Stimulated activated naive B cell treated with anti-CD40 and anti-IgM and Interleukin-4, amounts not matched to agents 10 μg/mL and 1 μg/mL and 100 μg/mL, for 72 hours (primary cell): ENCODE measurements at regions not wholly inside any gene's neighbourhood (a gene's known extent, or its start where the extent isn't known, plus 50 kb on each side); places are given as distances from the start of the nearest gene placed in this dataset.
A peak's percentile ranks its signal among the peaks of the same experiment; 100 is the strongest.
"Not testable (repeated sequence)": the region's sequence is repeated elsewhere in the genome, so short reads cannot be mapped to it uniquely, and the experiment has no call there.

Source experiments
- ATAC-seq, 2 donors: fragments of 150-1000 bp; cut with Tn5 transposase; replicated peaks; 2 replicates each; pipeline ENCODE4 v1.10.0; 2021; ENCODE audit warnings: moderate library complexity in 1 of 2
- DNase-seq: peaks from one replicate; pipeline ENCODE4 v3.0.0; 2021
- H3K27ac Mint-ChIP-seq: one replicate; pipeline ENCODE4 v1.8.0; 2022; ENCODE audit warnings: mild to moderate bottlenecking, mixed read lengths
- H3K27me3 Mint-ChIP-seq, 2 donors: one replicate each; pipeline ENCODE4 v1.8.0; 2022; ENCODE audit warnings: mixed read lengths in 2 of 2
- H3K36me3 Mint-ChIP-seq, 2 donors: one replicate each; pipeline ENCODE4 v1.8.0; 2022; ENCODE audit warnings: mixed read lengths in 2 of 2, mild to moderate bottlenecking in 1 of 2
- H3K4me1 Mint-ChIP-seq, 2 donors: one replicate each; pipeline ENCODE4 v1.8.0; 2022; ENCODE audit warnings: mixed read lengths in 2 of 2, mild to moderate bottlenecking in 1 of 2
- H3K4me3 Mint-ChIP-seq, 2 donors: one replicate each; pipeline ENCODE4 v1.8.0; 2022; ENCODE audit warnings: mild to moderate bottlenecking in 2 of 2, mixed read lengths in 2 of 2, moderate library complexity in 1 of 2
- H3K9me3 Mint-ChIP-seq, 2 donors: one replicate each; pipeline ENCODE4 v1.8.0; 2022; ENCODE audit warnings: mixed read lengths in 2 of 2, mild to moderate bottlenecking in 1 of 2

- peaks cover 0 to 2% of the 10 kb centered on the region in 2 donors for H3K9me3 Mint-ChIP-seq
- H3K27me3 Mint-ChIP-seq, result peaks cover 0 to 6% of the 10 kb centered on the region in 2 donors
- peak overlapping the region; percentile 31 for H3K27ac Mint-ChIP-seq
- peaks cover 6 to 10% of the 10 kb centered on the region in 2 donors for H3K4me1 Mint-ChIP-seq
- DNase-seq (peak; percentile 61), ATAC-seq (peak; percentile 98)
- H3K4me3 Mint-ChIP-seq, result peak overlapping the region; percentile 82 to 89
- H3K36me3 Mint-ChIP-seq, result no peaks in the 10 kb centered on the region
Observed at GRCh38 chr6:100228834-100229441, 234.9 kb upstream of the MCHR2 start.

GRCh38 chr6:100228437-100228833 is 234.4 kb upstream of the MCHR2 start:
- peak in 1 of 2 donors; percentile 19 for ATAC-seq
- H3K36me3 Mint-ChIP-seq, result no peaks in the 10 kb centered on the region
- no peak for DNase-seq
- peaks cover 0 to 6% of the 10 kb centered on the region in 2 donors for H3K27me3 Mint-ChIP-seq
- peaks cover 6 to 10% of the 10 kb centered on the region in 2 donors for H3K4me1 Mint-ChIP-seq
- H3K4me3 Mint-ChIP-seq, result peak overlapping the region; percentile 82 to 89
- no peak overlapping the region for H3K27ac Mint-ChIP-seq
- H3K9me3 Mint-ChIP-seq, result peaks cover 0 to 2% of the 10 kb centered on the region in 2 donors

GRCh38 chr6:100226811-100227210 is 232.8 kb upstream of the MCHR2 start:
- Mint-ChIP-seq H3K4me3 (no peak overlapping the region), H3K9me3 (peaks cover 2 to 3% of the 10 kb centered on the region in 2 donors), H3K27me3 (peaks cover 0 to 8% of the 10 kb centered on the region in 2 donors), H3K36me3 (no peaks in the 10 kb centered on the region), H3K27ac (no peak overlapping the region), H3K4me1 (peaks cover 6 to 10% of the 10 kb centered on the region in 2 donors)
- no peak for DNase-seq
- no peak for ATAC-seq

GRCh38 chr6:100223952-100224351 is 229.9 kb upstream of the MCHR2 start:
- H3K4me3 Mint-ChIP-seq, H3K9me3 Mint-ChIP-seq, H3K27ac Mint-ChIP-seq, ATAC-seq, H3K4me1 Mint-ChIP-seq, DNase-seq, H3K36me3 Mint-ChIP-seq, H3K27me3 Mint-ChIP-seq: not testable (repeated sequence)

- no peaks in the 10 kb centered on the region for H3K4me1 Mint-ChIP-seq
- H3K36me3 Mint-ChIP-seq, result no peaks in the 10 kb centered on the region
- no peak overlapping the region for H3K4me3 Mint-ChIP-seq
- H3K27me3 Mint-ChIP-seq, result peaks cover 3 to 6% of the 10 kb centered on the region in 2 donors
- no peak for DNase-seq
- H3K27ac Mint-ChIP-seq, result no peak overlapping the region
- ATAC-seq, result no peak
- H3K9me3 Mint-ChIP-seq, result peaks cover 2 to 3% of the 10 kb centered on the region in 2 donors
Observed at GRCh38 chr6:100220543-100220942, 226.5 kb upstream of the MCHR2 start.

GRCh38 chr6:100217225-100218012 is 223.4 kb upstream of the MCHR2 start:
- Mint-ChIP-seq H3K4me1 (no peaks in the 10 kb centered on the region), H3K36me3 (no peaks in the 10 kb centered on the region), H3K9me3 (peaks cover 0 to 3% of the 10 kb centered on the region in 2 donors), H3K27ac (no peak overlapping the region), H3K27me3 (peaks cover 3 to 11% of the 10 kb centered on the region in 2 donors), H3K4me3 (no peak overlapping the region)
- ATAC-seq, result no peak
- DNase-seq, result no peak

GRCh38 chr6:100216760-100217159 is 222.7 kb upstream of the MCHR2 start:
- DNase-seq, result no peak
- no peaks in the 10 kb centered on the region for H3K36me3 Mint-ChIP-seq
- H3K4me1 Mint-ChIP-seq, result no peaks in the 10 kb centered on the region
- H3K4me3 Mint-ChIP-seq, result no peak overlapping the region
- peaks cover 0 to 11% of the 10 kb centered on the region in 2 donors for H3K27me3 Mint-ChIP-seq
- ATAC-seq, result no peak
- H3K9me3 Mint-ChIP-seq, result no peaks in the 10 kb centered on the region
- no peak overlapping the region for H3K27ac Mint-ChIP-seq

- Mint-ChIP-seq H3K27me3 (peaks cover 6 to 11% of the 10 kb centered on the region in 2 donors), H3K36me3 (no peaks in the 10 kb centered on the region), H3K27ac (no peak overlapping the region), H3K4me1 (no peaks in the 10 kb centered on the region), H3K9me3 (no peaks in the 10 kb centered on the region), H3K4me3 (no peak overlapping the region)
- ATAC-seq, result no peak
- DNase-seq, result no peak
Observed at GRCh38 chr6:100212131-100212530, 218.1 kb upstream of the MCHR2 start.

GRCh38 chr6:100210137-100211117 is 216.4 kb upstream of the MCHR2 start:
- Mint-ChIP-seq H3K36me3 (no peaks in the 10 kb centered on the region), H3K4me3 (no peak overlapping the region), H3K4me1 (no peaks in the 10 kb centered on the region), H3K27me3 (peaks cover 6 to 11% of the 10 kb centered on the region in 2 donors), H3K27ac (no peak overlapping the region), H3K9me3 (no peaks in the 10 kb centered on the region)
- ATAC-seq, result no peak
- no peak for DNase-seq

GRCh38 chr6:100209323-100210136 is 215.5 kb upstream of the MCHR2 start:
- Mint-ChIP-seq H3K27me3 (peaks cover 6 to 16% of the 10 kb centered on the region in 2 donors), H3K4me3 (no peak overlapping the region), H3K4me1 (no peaks in the 10 kb centered on the region), H3K9me3 (peaks cover 0 to 2% of the 10 kb centered on the region in 2 donors), H3K27ac (no peak overlapping the region), H3K36me3 (no peaks in the 10 kb centered on the region)
- ATAC-seq, result no peak
- DNase-seq, result no peak

GRCh38 chr6:100203400-100203799 is 209.4 kb upstream of the MCHR2 start:
- Mint-ChIP-seq H3K9me3 (peaks cover 4 to 8% of the 10 kb centered on the region in 2 donors), H3K4me1 (no peaks in the 10 kb centered on the region), H3K4me3 (no peak overlapping the region), H3K36me3 (no peaks in the 10 kb centered on the region), H3K27me3 (peaks cover 0 to 7% of the 10 kb centered on the region in 2 donors), H3K27ac (no peak overlapping the region)
- no peak for DNase-seq
- ATAC-seq, result no peak

GRCh38 chr6:100202417-100203194 is 208.6 kb upstream of the MCHR2 start:
- H3K27ac Mint-ChIP-seq, result no peak overlapping the region
- no peak overlapping the region for H3K4me3 Mint-ChIP-seq
- no peak for ATAC-seq
- no peaks in the 10 kb centered on the region for H3K4me1 Mint-ChIP-seq
- H3K9me3 Mint-ChIP-seq, result peaks cover 4 to 8% of the 10 kb centered on the region in 2 donors
- no peak for DNase-seq
- peaks cover 0 to 7% of the 10 kb centered on the region in 2 donors for H3K27me3 Mint-ChIP-seq
- no peaks in the 10 kb centered on the region for H3K36me3 Mint-ChIP-seq
